BLaER1 treated with 17β-estradiol and CSF1 and Interleukin-3, amounts not matched to agents 10 nM and 100 nM (cell line): ENCODE measurements at regions not wholly inside any gene's neighbourhood (a gene's known extent, or its start where the extent isn't known, plus 50 kb on each side); places are given as distances from the start of the nearest gene placed in this dataset.

Source experiments
- H3K27ac ChIP-seq, 11 experiments: shearing (Covaris generic); formaldehyde crosslinking; 2 replicates each; pipeline ENCODE4 v1.8.1; 2022
- H3K27me3 ChIP-seq, 11 experiments: shearing (Covaris generic); formaldehyde crosslinking; 2 replicates each; pipeline ENCODE4 v1.8.1; 2022
- H3K36me3 ChIP-seq, 11 experiments: shearing (Covaris generic); formaldehyde crosslinking; 2 replicates each; pipeline ENCODE4 v1.8.1; 2022
- H3K4me1 ChIP-seq, 10 experiments: shearing (Covaris generic); formaldehyde crosslinking; 2 replicates each; pipeline ENCODE4 v1.8.1; 2022
- H3K4me2 ChIP-seq, 11 experiments: shearing (Covaris generic); formaldehyde crosslinking; 2 replicates each; pipeline ENCODE4 v1.8.1; 2022
- H3K4me3 ChIP-seq, 10 experiments: shearing (Covaris generic); formaldehyde crosslinking; 2 replicates each; pipeline ENCODE4 v1.8.1; 2022
- H3K9ac ChIP-seq, 11 experiments: shearing (Covaris generic); formaldehyde crosslinking; 2 replicates each; pipeline ENCODE4 v1.8.1; 2022
- H3K9me3 ChIP-seq, 11 experiments: shearing (Covaris generic); formaldehyde crosslinking; replicated peaks in 1 of 11; 2 replicates each; pipeline ENCODE4 v1.8.1; 2022
- H4K20me1 ChIP-seq, 11 experiments: shearing (Covaris generic); formaldehyde crosslinking; 2 replicates each; pipeline ENCODE4 v1.8.1; 2022
- Cebpa-rat ChIP-seq, 11 experiments: shearing (Covaris generic); IDR thresholded peaks; 2 replicates each; pipeline ENCODE4 v1.8.1; 2022

DNA sequence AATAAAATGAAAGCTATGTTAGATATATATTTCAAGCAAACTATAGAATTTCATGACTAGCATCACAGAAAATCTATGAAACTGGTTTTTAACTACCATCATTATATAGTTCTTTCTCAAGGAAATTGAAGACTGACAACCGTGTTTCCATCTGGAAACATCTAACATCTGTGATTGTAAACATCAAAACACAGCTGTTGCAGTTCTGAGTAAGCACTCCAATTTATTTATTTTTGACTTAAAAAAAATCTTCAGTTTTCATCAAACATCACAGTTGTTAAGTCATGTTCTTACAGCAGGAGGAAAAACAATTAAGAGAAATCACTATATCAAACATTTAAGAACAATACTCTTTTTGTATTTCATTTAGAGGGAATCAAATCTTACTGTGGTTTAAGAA lies 1653.0 kb upstream of the MIR17HG start:
- Histone ChIP-seq H3K27me3 (no peaks in the 10 kb centered on the region), H3K4me2 (no peak overlapping the region)

DNA sequence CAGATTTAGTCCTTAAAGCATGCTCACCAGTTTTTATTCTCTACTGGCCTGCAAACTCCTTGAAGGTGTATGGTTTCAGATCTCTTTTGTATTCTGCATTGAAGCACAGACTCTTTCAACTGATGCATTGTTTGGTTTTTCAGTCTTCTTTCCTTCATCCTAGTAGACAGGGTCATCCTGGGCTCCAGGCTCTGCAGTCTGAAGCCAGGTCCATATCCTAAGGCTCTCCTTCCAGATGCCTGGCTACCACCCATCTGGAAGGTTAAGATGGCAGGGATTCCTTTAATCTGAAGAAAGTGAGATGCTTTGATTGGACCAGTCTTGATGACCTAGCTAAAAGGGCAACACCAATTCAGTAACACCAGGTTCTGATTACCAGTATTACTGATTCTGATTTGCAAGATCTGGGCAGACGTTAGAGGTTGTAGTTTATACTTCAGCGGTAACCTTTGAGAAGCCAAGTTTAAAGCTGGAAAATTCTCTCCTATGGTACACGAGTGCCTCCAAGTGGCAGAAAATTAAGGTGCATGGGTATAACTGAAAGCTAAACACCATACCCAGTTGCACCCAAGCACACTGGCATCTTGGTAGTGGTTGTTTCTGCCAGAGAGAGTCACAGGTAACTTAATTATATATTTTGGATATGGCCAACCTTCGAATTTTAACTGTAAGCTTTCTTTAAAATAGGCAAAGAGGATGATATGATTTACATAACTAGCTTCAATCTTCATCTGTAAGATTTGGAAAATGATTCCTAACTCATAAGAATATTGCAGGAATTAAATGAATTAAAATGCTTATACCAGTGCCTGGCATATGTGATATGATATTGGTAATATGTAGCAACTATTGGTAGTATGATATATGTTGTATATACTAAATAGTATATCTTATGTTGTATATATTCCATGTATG lies 1651.9 kb upstream of the MIR17HG start:
- no peaks in the 10 kb centered on the region for H3K9me3 ChIP-seq
- H3K36me3 ChIP-seq = no peaks in the 10 kb centered on the region
- H3K4me2 ChIP-seq = no peak overlapping the region
- no peaks in the 10 kb centered on the region for H3K27me3 ChIP-seq
- H3K27ac ChIP-seq = no peak overlapping the region
- H3K4me3 ChIP-seq = no peak overlapping the region
- H3K4me1 ChIP-seq = peaks cover 0 to 10% (median 6%) of the 10 kb centered on the region in 10 experiments; a peak in 9 of 20 replicates
- H4K20me1 ChIP-seq = no peaks in the 10 kb centered on the region
- no peak overlapping the region for H3K9ac ChIP-seq
- no peak for TF ChIP-seq Cebpa-rat (IDR thresholded peaks at IDR 0.05)

More for the DNA sequence above, 1653.0 kb upstream of the MIR17HG start:
- H3K27ac ChIP-seq = no peak overlapping the region
- no peaks in the 10 kb centered on the region for H3K36me3 ChIP-seq
- H3K4me1 ChIP-seq = peaks cover 0 to 10% (median 6%) of the 10 kb centered on the region in 10 experiments; a peak in 9 of 20 replicates
- no peak for TF ChIP-seq Cebpa-rat (IDR thresholded peaks at IDR 0.05)
- no peak overlapping the region for H3K9ac ChIP-seq
- no peaks in the 10 kb centered on the region for H3K9me3 ChIP-seq
- H4K20me1 ChIP-seq = no peaks in the 10 kb centered on the region
- no peak overlapping the region for H3K4me3 ChIP-seq

DNA sequence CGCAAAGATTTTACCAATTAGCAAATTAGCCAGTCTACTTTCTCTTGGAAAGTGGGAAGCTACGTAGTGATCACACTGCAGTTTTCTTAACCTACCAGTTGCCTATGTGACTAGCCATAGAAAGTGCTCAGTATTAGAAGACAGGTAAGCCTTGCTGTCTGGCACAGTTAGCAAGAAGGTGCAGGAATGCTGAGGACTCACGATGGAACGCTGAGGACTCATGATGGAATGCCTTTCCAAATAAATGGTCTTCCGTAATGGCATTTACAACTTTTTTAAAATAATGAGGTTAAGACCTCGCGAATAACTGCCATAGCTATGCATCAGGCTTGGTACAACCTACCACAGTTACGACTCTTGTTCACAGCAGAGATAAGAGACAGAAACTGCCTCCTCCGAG lies 1645.6 kb upstream of the MIR17HG start:
- Histone ChIP-seq H3K9me3 (peaks cover 0 to 4% (median 0%) of the 10 kb centered on the region in 11 experiments; a peak in 1 of 22 replicates), H3K9ac (no peak overlapping the region), H3K27ac (no peak overlapping the region), H3K27me3 (no peaks in the 10 kb centered on the region), H3K4me3 (no peak overlapping the region), H3K36me3 (no peaks in the 10 kb centered on the region), H3K4me1 (no peaks in the 10 kb centered on the region), H4K20me1 (no peaks in the 10 kb centered on the region), H3K4me2 (no peak overlapping the region)
- TF ChIP-seq Cebpa-rat (IDR thresholded peaks at IDR 0.05) = no peak

DNA sequence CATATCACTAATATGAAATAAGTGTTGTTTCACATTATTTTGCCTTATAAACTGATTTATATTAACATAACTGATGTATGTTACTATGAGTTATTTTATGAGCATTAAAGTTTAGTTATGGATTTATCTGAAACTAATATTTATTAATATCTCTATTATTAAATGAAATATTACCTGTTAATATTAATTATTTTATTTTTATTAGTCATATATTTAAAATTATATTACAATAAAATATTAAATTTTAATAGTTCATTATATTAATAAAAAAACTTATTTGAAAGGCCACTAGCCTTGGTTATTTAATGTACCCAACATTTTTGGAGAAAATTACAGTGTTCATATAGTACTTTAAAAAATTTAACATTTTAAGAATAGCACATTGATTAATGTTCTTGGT lies 1643.4 kb upstream of the MIR17HG start:
- no peak overlapping the region for H3K9ac ChIP-seq
- no peak overlapping the region for H3K4me3 ChIP-seq
- H3K27ac ChIP-seq = no peak overlapping the region
- no peak overlapping the region for H3K4me2 ChIP-seq
- H3K27me3 ChIP-seq = no peaks in the 10 kb centered on the region
- TF ChIP-seq Cebpa-rat (IDR thresholded peaks at IDR 0.05) = no peak
- H3K4me1 ChIP-seq = no peaks in the 10 kb centered on the region
- no peaks in the 10 kb centered on the region for H3K36me3 ChIP-seq
- H3K9me3 ChIP-seq = peaks cover 0 to 4% (median 0%) of the 10 kb centered on the region in 11 experiments; a peak in 1 of 22 replicates
- H4K20me1 ChIP-seq = no peaks in the 10 kb centered on the region

DNA sequence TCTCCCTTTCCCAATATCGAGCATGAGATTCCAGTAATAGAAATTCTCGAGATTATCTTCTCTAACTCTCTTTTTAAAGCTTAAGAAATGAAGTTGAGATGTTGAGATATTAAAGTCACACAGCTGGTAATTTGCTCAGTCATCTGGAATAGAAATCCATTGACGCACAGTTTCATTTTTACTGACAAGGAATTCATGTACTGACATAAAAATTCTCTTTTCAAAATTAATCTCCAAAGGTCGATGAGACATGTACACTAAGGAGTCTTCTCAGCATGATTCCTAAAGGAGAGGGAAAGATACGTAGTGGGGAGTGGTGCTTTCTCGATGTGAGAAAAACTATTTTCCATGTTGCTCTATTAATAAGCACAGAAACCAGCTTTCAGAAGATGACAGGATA lies 1639.5 kb upstream of the MIR17HG start:
- Histone ChIP-seq H4K20me1 (no peaks in the 10 kb centered on the region), H3K27ac (no peak overlapping the region), H3K36me3 (no peaks in the 10 kb centered on the region), H3K4me1 (no peaks in the 10 kb centered on the region), H3K4me2 (no peak overlapping the region), H3K4me3 (no peak overlapping the region), H3K9me3 (peaks cover 0 to 4% (median 0%) of the 10 kb centered on the region in 11 experiments; a peak in 1 of 22 replicates), H3K9ac (no peak overlapping the region), H3K27me3 (no peaks in the 10 kb centered on the region)
- TF ChIP-seq Cebpa-rat (IDR thresholded peaks at IDR 0.05) = no peak

DNA sequence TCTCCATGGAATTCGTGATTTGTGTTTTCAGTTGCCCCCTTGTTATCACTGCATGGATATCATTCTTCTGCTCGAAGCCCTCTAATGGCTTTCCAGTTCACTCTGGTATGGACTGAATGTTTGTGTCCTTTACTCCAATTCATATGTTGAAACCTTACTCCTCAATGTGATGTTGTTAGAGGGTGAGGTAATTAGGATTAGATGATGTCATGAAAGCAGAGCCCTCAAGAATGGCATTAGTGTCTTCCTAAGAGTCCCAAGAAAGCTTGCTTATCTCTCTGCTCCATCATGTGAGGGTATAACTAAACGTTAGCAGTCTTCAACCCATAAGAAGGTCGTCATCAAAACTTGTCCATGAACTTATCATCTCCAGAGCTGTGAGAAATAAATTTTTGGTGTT lies 1626.3 kb upstream of the MIR17HG start:
- Histone ChIP-seq H3K4me2 (no peak overlapping the region), H3K36me3 (no peaks in the 10 kb centered on the region), H3K9ac (no peak overlapping the region), H3K27ac (no peak overlapping the region), H4K20me1 (no peaks in the 10 kb centered on the region), H3K27me3 (no peaks in the 10 kb centered on the region), H3K9me3 (no peaks in the 10 kb centered on the region), H3K4me3 (no peak overlapping the region), H3K4me1 (no peaks in the 10 kb centered on the region)
- no peak for TF ChIP-seq Cebpa-rat (IDR thresholded peaks at IDR 0.05)

DNA sequence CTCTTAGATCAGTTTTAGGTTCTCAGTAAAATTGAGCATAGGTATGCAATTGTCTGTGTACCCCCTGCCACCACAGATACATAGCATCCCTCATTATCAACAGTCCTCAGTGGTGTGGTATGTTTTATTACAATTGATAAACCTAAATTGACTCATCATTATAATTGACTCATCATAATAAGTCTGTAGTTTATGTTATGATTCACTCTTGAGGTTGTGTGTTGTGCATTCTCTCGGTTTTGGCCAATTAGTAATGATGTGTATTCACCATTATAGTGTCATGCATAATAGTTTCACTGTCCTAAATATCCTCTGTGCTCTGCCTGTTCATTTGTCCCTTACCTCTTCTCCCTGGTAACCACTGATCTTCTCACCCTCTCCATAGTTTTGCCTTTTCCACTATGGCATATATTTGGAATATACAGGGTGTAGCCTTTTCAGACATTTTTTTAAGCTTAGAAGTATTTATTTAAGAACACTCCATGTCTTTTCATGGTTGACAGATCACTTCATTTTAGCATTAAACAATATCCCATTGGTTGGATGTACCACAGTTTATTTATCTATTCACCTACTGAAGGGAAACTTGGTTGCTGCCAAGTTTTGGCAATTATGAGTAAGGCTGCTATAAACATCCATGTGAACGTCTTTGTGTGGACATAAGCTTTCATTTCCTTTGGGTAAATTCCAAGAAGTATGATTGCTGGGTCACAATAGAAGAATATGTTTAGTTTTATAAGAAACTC lies 1620.6 kb upstream of the MIR17HG start:
- no peak for TF ChIP-seq Cebpa-rat (IDR thresholded peaks at IDR 0.05)
- Histone ChIP-seq H3K36me3 (no peaks in the 10 kb centered on the region), H3K27me3 (no peaks in the 10 kb centered on the region), H3K9ac (no peak overlapping the region), H4K20me1 (no peaks in the 10 kb centered on the region), H3K4me1 (no peaks in the 10 kb centered on the region), H3K9me3 (no peaks in the 10 kb centered on the region), H3K4me2 (no peak overlapping the region), H3K27ac (no peak overlapping the region), H3K4me3 (no peak overlapping the region)

DNA sequence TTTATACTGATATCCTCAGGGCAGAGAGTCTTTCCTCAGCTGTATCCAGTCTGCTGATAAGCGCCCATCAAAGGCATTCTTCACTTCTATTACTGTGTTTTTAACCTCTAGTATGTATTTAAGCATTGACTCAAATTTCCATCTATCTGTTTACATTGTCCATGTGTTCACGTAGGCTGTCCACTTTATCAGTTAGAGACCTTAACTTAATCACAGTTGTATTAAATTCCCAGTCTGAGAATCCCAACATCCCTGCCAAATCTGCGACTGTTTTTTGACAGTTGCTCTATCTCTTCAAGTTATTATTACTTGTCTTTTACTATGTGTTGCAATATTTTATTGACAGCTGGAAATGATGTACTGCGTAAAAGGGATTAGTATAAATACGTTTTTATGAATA lies 1613.7 kb upstream of the MIR17HG start:
- Histone ChIP-seq H3K4me1 (no peaks in the 10 kb centered on the region), H3K9me3 (no peaks in the 10 kb centered on the region), H3K27me3 (no peaks in the 10 kb centered on the region), H3K4me3 (no peak overlapping the region), H3K36me3 (no peaks in the 10 kb centered on the region), H3K27ac (no peak overlapping the region), H4K20me1 (no peaks in the 10 kb centered on the region), H3K4me2 (no peak overlapping the region), H3K9ac (no peak overlapping the region)
- no peak for TF ChIP-seq Cebpa-rat (IDR thresholded peaks at IDR 0.05)

DNA sequence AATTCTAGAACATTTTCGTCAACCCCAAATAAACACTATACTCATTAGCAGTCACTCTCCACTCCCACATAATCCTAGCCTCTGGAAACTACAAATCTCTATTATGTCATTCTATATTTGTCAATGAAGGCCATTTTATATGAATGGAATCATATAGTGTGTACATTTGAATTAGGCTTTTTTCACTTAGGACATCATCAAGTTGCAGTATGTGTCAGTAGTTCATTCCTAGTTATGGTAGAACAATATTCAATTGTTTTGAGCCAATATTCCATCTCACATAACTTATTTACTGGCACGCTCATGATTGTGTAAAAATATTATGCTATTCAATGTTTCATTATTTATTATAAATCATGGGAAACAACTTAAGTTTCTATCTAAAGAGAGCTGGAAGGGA lies 1610.4 kb upstream of the MIR17HG start:
- no peak for TF ChIP-seq Cebpa-rat (IDR thresholded peaks at IDR 0.05)
- Histone ChIP-seq H3K36me3 (no peaks in the 10 kb centered on the region), H3K4me2 (no peak overlapping the region), H3K27me3 (no peaks in the 10 kb centered on the region), H3K9ac (no peak overlapping the region), H4K20me1 (no peaks in the 10 kb centered on the region), H3K4me3 (no peak overlapping the region), H3K9me3 (no peaks in the 10 kb centered on the region), H3K27ac (no peak overlapping the region), H3K4me1 (no peaks in the 10 kb centered on the region)
